ENCODE measurements at regions not wholly inside any gene's neighbourhood (a gene's known extent, or its start where the extent isn't known, plus 50 kb on each side); places are given as distances from the start of the nearest gene placed in this dataset.

DNA sequence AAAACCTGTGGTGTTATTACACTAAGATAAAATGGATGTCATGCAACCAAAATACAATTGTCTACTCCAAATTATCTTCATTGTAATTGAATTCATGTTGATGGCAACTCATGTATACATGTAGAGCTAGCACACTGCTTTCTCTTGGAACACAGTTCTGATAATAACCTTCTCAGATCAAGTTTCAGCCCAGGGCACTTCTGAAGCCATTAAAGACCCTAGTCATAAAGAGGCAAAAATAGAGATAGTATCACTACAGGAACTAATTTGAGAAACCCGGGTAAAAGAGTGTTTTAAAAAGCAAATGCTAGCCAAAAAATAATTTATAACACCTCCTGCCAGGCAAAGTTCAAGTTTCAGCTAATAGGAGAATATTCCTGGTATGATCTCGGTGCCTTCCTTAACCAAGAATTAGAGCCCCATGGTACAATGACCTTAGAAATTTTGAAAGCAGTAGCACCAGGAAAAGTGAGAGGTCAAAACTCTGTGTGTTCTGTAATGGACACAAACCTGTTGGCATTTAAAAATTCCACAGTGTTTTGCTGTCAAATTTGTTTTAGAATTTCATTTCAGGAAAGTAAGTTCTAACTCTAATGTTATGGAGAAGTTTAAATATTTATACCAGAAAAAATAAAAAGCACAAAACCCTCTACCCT, 105.0 kb upstream of the FRMD6 start:
- no peaks in the 10 kb centered on the region for H3K27me3 ChIP-seq
- in situ Hi-C loops (cut with MboI; ENCODE audit: low sequenced_read_pairs in 4 of 4) (no loop called here), intact Hi-C loops (cut with DNase I; ENCODE audit: low total_unique reads) (loop anchor here (5.0 kb wide), 1 partner anchor 106 kb away; the partner anchor contains the start of gene FRMD6)
- H3K4me1 ChIP-seq: peaks cover 15 to 21% of the 10 kb centered on the region in 2 donors
- ATAC-seq (peak; percentile 49 to 65), DNase-seq (no peak)
- no peaks in the 10 kb centered on the region for H3K9me3 ChIP-seq
- peak overlapping the region; percentile 23 to 80 (median 54) for H3K27ac ChIP-seq
- no peak overlapping the region for H3K4me3 ChIP-seq
- H3K36me3 ChIP-seq: no peaks in the 10 kb centered on the region
- no peak for TF ChIP-seq POLR2A (IDR thresholded peaks at IDR 0.05)
- no peak for TF ChIP-seq CTCF (IDR thresholded peaks at IDR 0.05 in 4 of 5, conservative IDR thresholded peaks at IDR 0.05 in 1 of 5)

GRCh38 chr14:51547260-51547659, 104.5 kb upstream of the FRMD6 start:
- peak overlapping the region; percentile 35 to 80 (median 54) for H3K27ac ChIP-seq
- H3K4me3 ChIP-seq: no peak overlapping the region
- H3K4me1 ChIP-seq: peaks cover 15 to 21% of the 10 kb centered on the region in 2 donors
- no peaks in the 10 kb centered on the region for H3K36me3 ChIP-seq
- no peaks in the 10 kb centered on the region for H3K9me3 ChIP-seq
- ATAC-seq (peak; percentile 96 to 99), DNase-seq (peak; percentile 43 to 55)
- H3K27me3 ChIP-seq: no peaks in the 10 kb centered on the region
- no peak for TF ChIP-seq POLR2A (IDR thresholded peaks at IDR 0.05)
- TF ChIP-seq CTCF (IDR thresholded peaks at IDR 0.05 in 4 of 5, conservative IDR thresholded peaks at IDR 0.05 in 1 of 5): no peak
- intact Hi-C loops (cut with DNase I; ENCODE audit: low total_unique reads) (loop anchor here (5.0 kb wide), 1 partner anchor 105 kb away; the partner anchor contains the start of gene FRMD6), in situ Hi-C loops (cut with MboI; ENCODE audit: low sequenced_read_pairs in 4 of 4) (no loop called here)

DNA sequence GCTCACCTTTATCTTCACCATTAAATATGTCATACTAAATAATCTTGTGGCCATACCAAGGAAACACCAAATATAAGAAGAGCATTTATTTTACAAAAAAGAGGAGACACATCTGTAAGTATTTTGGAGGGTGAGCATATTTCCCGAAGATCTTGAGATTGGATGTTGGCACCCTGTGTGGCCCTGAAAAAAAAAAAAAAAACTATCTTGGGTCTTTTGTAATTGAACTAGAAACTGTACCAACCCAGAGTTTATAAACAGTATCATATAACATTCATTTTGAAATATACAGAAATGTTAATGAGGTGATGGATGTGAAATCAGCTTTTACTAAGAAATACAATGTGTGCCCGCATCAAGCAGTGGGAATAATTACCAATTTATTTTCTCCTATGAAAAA, 104.0 kb upstream of the FRMD6 start:
- no peak for ATAC-seq
- H3K27ac ChIP-seq: peak overlapping the region; percentile 35 to 80 (median 54)
- no peak overlapping the region for H3K4me3 ChIP-seq
- TF ChIP-seq CTCF (IDR thresholded peaks at IDR 0.05 in 4 of 5, conservative IDR thresholded peaks at IDR 0.05 in 1 of 5) (no peak), POLR2A (IDR thresholded peaks at IDR 0.05) (no peak)
- in situ Hi-C loops (cut with MboI; ENCODE audit: low sequenced_read_pairs in 4 of 4): no loop called here
- no peaks in the 10 kb centered on the region for H3K9me3 ChIP-seq
- H3K36me3 ChIP-seq: no peaks in the 10 kb centered on the region
- DNase-seq: no peak
- H3K4me1 ChIP-seq: peaks cover 15 to 22% of the 10 kb centered on the region in 2 donors
- no peaks in the 10 kb centered on the region for H3K27me3 ChIP-seq
- intact Hi-C loops (cut with DNase I; ENCODE audit: low total_unique reads): loop anchor here (5.0 kb wide), 1 partner anchor 105 kb away; the partner anchor contains the start of gene FRMD6

DNA sequence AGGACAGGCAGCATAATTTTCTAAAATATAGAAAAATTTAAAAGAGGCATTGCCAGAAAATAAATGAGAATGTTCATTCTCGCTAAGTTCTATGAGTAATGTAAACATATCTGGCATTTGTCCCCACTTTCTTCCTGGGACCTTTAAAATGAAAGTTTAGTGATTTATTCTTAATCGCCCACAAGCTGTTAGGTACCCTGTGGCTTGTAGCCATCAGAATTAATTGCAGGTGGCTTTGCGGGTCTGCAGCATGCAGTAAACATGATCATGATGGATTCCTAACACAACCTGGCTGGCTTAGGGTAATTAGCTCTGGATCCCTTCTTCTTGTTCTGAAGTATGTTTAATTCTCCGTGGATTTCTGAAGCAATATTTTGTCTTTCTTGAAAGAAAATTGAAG, 103.5 kb upstream of the FRMD6 start:
- no peak for TF ChIP-seq POLR2A (IDR thresholded peaks at IDR 0.05)
- no peak for TF ChIP-seq CTCF (IDR thresholded peaks at IDR 0.05 in 4 of 5, conservative IDR thresholded peaks at IDR 0.05 in 1 of 5)
- DNase-seq (no peak), ATAC-seq (no peak)
- peak overlapping the region in 2 of 4 donors; percentile 58 to 80 for H3K27ac ChIP-seq
- H3K4me3 ChIP-seq: no peak overlapping the region
- H3K9me3 ChIP-seq: no peaks in the 10 kb centered on the region
- in situ Hi-C loops (cut with MboI; ENCODE audit: low sequenced_read_pairs in 4 of 4): no loop called here
- intact Hi-C loops (cut with DNase I; ENCODE audit: low total_unique reads): loop anchor here (5.0 kb wide), 1 partner anchor 104 kb away; the partner anchor contains the start of gene FRMD6
- no peaks in the 10 kb centered on the region for H3K27me3 ChIP-seq
- peaks cover 15 to 27% of the 10 kb centered on the region in 2 donors for H3K4me1 ChIP-seq
- H3K36me3 ChIP-seq: no peaks in the 10 kb centered on the region

Data from gastrocnemius medialis (tissue), 4 donors.